ENCODE measurements at regions not wholly inside any gene's neighbourhood (a gene's known extent, or its start where the extent isn't known, plus 50 kb on each side); places are given as distances from the start of the nearest gene placed in this dataset.

DNA sequence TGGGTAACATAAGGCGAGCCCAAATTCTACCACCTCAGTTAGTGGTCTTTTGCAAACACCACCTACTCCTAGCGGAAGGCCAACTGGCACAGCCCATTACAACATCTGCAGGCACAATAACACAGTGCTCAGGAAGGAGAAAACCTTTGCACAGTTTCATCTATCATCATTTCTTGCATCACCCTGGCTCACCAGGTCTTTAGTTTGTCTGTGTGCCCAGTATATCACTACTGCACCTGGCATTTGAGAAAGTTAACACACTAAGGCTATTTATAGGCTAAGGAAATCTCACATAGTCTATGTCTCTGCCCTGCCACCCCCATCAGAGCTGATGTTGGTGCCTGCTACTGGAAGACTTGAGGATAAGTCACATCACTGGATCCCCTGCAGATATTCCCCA is 484.0 kb downstream of the SATB2 start:
- Histone ChIP-seq H3K4me1 (ENCODE audit: insufficient read depth, low read length, poor library complexity, severe bottlenecking) (no peaks in the 10 kb centered on the region), H3K27me3 (replicated peaks; ENCODE audit: insufficient read depth, low read depth, low read length, poor library complexity) (no peaks in the 10 kb centered on the region), H3K9me3 (ENCODE audit: low read depth, low read length, poor library complexity, severe bottlenecking) (no peaks in the 10 kb centered on the region), H3K4me3 (ENCODE audit: low read depth, low read length, poor library complexity, severe bottlenecking) (no peak overlapping the region), H3K36me3 (ENCODE audit: insufficient read depth, low read length, poor library complexity, severe bottlenecking) (no peaks in the 10 kb centered on the region), H3K27ac (ENCODE audit: low read depth, low read length, poor library complexity, severe bottlenecking) (no peak overlapping the region)
- no peak for DNase-seq (ENCODE audit: low spot score)
- TF ChIP-seq, protein P1, sequence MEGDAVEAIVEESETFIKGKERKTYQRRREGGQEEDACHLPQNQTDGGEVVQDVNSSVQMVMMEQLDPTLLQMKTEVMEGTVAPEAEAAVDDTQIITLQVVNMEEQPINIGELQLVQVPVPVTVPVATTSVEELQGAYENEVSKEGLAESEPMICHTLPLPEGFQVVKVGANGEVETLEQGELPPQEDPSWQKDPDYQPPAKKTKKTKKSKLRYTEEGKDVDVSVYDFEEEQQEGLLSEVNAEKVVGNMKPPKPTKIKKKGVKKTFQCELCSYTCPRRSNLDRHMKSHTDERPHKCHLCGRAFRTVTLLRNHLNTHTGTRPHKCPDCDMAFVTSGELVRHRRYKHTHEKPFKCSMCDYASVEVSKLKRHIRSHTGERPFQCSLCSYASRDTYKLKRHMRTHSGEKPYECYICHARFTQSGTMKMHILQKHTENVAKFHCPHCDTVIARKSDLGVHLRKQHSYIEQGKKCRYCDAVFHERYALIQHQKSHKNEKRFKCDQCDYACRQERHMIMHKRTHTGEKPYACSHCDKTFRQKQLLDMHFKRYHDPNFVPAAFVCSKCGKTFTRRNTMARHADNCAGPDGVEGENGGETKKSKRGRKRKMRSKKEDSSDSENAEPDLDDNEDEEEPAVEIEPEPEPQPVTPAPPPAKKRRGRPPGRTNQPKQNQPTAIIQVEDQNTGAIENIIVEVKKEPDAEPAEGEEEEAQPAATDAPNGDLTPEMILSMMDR (conservative IDR thresholded peaks at IDR 0.05; ENCODE audit: low read depth, low read length), result no peak
- no peak for TF ChIP-seq EZH2 (IDR thresholded peaks at IDR 0.05; ENCODE audit: borderline replicate concordance, low read depth, low read length, poor library complexity, severe bottlenecking)
- BruUV-seq (replicated peaks), result no TSS peak
- intact Hi-C loops (cut with micrococcal nuclease; ENCODE audit: unreplicated experiment), result no loop called here
- CTCF ChIA-PET, result no interaction called here
- POLR2A ChIA-PET (ENCODE audit: low non-redundant PET), result no interaction called here

- DNase-seq (ENCODE audit: low spot score), result no peak
- H3K4me3 ChIP-seq (ENCODE audit: low read depth, low read length, poor library complexity, severe bottlenecking), result no peak overlapping the region
- intact Hi-C loops (cut with micrococcal nuclease; ENCODE audit: unreplicated experiment), result no loop called here
- no peaks in the 10 kb centered on the region for H3K27me3 ChIP-seq (replicated peaks; ENCODE audit: insufficient read depth, low read depth, low read length, poor library complexity)
- no peaks in the 10 kb centered on the region for H3K36me3 ChIP-seq (ENCODE audit: insufficient read depth, low read length, poor library complexity, severe bottlenecking)
- H3K4me1 ChIP-seq (ENCODE audit: insufficient read depth, low read length, poor library complexity, severe bottlenecking), result no peaks in the 10 kb centered on the region
- H3K27ac ChIP-seq (ENCODE audit: low read depth, low read length, poor library complexity, severe bottlenecking), result no peak overlapping the region
- no peaks in the 10 kb centered on the region for H3K9me3 ChIP-seq (ENCODE audit: low read depth, low read length, poor library complexity, severe bottlenecking)
- ChIA-PET CTCF (no interaction called here), POLR2A (ENCODE audit: low non-redundant PET) (no interaction called here)
- BruUV-seq (replicated peaks), result no TSS peak
- no peak for TF ChIP-seq EZH2 (IDR thresholded peaks at IDR 0.05; ENCODE audit: borderline replicate concordance, low read depth, low read length, poor library complexity, severe bottlenecking)
- TF ChIP-seq, protein P1 (conservative IDR thresholded peaks at IDR 0.05; ENCODE audit: low read depth, low read length), result no peak
Observed at GRCh38 chr2:198973181-198973580, 484.6 kb downstream of the SATB2 start.

DNA sequence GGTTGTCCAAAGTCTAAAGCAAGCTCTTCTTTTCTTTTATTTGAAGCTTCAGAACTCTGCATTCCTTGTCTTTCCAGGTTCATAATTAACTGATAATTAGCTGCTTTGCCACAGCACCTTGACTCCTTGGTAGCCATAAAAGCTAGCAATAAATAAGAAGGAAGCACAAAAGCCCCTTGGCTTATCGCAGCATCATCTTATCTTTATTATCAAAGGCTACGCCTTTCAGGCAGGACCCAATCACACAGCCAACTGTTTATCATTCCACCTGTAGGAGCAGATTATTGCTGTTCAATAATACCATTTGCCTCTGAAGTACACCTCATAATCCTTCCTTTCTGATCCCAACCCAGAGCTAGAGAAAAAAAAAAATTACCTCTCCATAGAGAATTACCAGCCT is 489.2 kb downstream of the SATB2 start:
- Histone ChIP-seq H3K27me3 (replicated peaks; ENCODE audit: insufficient read depth, low read depth, low read length, poor library complexity) (no peaks in the 10 kb centered on the region), H3K4me1 (ENCODE audit: insufficient read depth, low read length, poor library complexity, severe bottlenecking) (no peaks in the 10 kb centered on the region), H3K27ac (ENCODE audit: low read depth, low read length, poor library complexity, severe bottlenecking) (no peak overlapping the region), H3K36me3 (ENCODE audit: insufficient read depth, low read length, poor library complexity, severe bottlenecking) (no peaks in the 10 kb centered on the region), H3K9me3 (ENCODE audit: low read depth, low read length, poor library complexity, severe bottlenecking) (no peaks in the 10 kb centered on the region), H3K4me3 (ENCODE audit: low read depth, low read length, poor library complexity, severe bottlenecking) (no peak overlapping the region)
- TF ChIP-seq, protein P1 (conservative IDR thresholded peaks at IDR 0.05; ENCODE audit: low read depth, low read length), result no peak
- no peak for TF ChIP-seq EZH2 (IDR thresholded peaks at IDR 0.05; ENCODE audit: borderline replicate concordance, low read depth, low read length, poor library complexity, severe bottlenecking)
- BruUV-seq (replicated peaks), result no TSS peak
- DNase-seq (ENCODE audit: low spot score), result no peak
- intact Hi-C loops (cut with micrococcal nuclease; ENCODE audit: unreplicated experiment), result no loop called here
- ChIA-PET POLR2A (ENCODE audit: low non-redundant PET) (no interaction called here), CTCF (no interaction called here)

Data from A673 (cell line).